Hepatocyte (in vitro differentiated cells): ENCODE measurements at regions not wholly inside any gene's neighbourhood (a gene's known extent, or its start where the extent isn't known, plus 50 kb on each side); places are given as distances from the start of the nearest gene placed in this dataset.

Experiments used
- CTCF ChIP-seq: fragments of 200-600 bp; sonication (generic); IDR thresholded peaks from 2 replicates; pipeline ENCODE4 v1.5.1; 2016; ENCODE audit warnings: antibody characterized with exemption, mild to moderate bottlenecking; ENCODE audit not compliant: poor library complexity
- EZH2 ChIP-seq: fragments of 200-600 bp; sonication (generic); IDR thresholded peaks from 2 replicates; pipeline ENCODE4 v1.6.1; 2016; ENCODE audit warnings: antibody characterized with exemption, mild to moderate bottlenecking, borderline replicate concordance
- EZH2phosphoT487 ChIP-seq: fragments of 200-600 bp; sonication (generic); IDR thresholded peaks from one replicate; pipeline ENCODE4 v1.6.1; 2018; ENCODE audit warnings: antibody characterized with exemption, mild to moderate bottlenecking, low read depth, moderate library complexity; ENCODE audit not compliant: unreplicated experiment, severe bottlenecking

GRCh38 chr1:82978461-82979324 is 1020.2 kb downstream of the TTLL7 start:
- no peak for TF ChIP-seq CTCF
- TF ChIP-seq EZH2 = no peak
- TF ChIP-seq EZH2phosphoT487 = no peak
